GM06990 (cell line): ENCODE measurements at regions not wholly inside any gene's neighbourhood (a gene's known extent, or its start where the extent isn't known, plus 50 kb on each side); places are given as distances from the start of the nearest gene placed in this dataset.

Source experiments
- DNase-seq: peaks from one replicate; pipeline ENCODE4 v3.0.0-alpha.2; 2011; ENCODE audit not compliant: insufficient read length; ENCODE audit errors: extremely low read depth
- H3K27me3 ChIP-seq: replicated peaks from 2 replicates; pipeline ENCODE4 v1.6.0; 2011; ENCODE audit warnings: low read length; ENCODE audit not compliant: control insufficient read depth, insufficient read depth
- H3K36me3 ChIP-seq: 2 replicates; pipeline ENCODE4 v1.5.1; 2011; ENCODE audit warnings: low read length; ENCODE audit not compliant: control insufficient read depth, insufficient read depth
- H3K4me3 ChIP-seq: replicated peaks from 2 replicates; pipeline ENCODE4 v1.5.1; 2011; ENCODE audit warnings: low read depth, mild to moderate bottlenecking, control low read depth, low read length
- TF ChIP-seq, protein P1 (sequence below): IDR thresholded peaks from 2 replicates; pipeline ENCODE4 v1.5.1; 2011; ENCODE audit warnings: low read length, control low read depth, mild to moderate bottlenecking, inconsistent platforms; ENCODE audit not compliant: insufficient read depth, poor library complexity, severe bottlenecking

DNA sequence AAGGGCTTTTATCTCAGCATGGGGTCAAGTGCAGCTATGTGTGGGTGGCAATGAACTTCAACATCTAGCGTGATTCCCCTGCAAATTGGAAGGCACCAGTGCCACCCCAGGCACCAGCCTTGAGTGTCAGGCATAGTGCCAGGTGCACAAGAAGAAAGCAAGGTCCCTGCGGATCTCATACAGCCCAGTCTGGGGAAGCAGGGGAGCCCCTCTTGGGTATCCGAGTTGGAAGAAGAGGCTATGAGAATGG, 269.0 kb downstream of the RPS24 start:
- no peaks in the 10 kb centered on the region for H3K36me3 ChIP-seq
- TF ChIP-seq, protein P1, sequence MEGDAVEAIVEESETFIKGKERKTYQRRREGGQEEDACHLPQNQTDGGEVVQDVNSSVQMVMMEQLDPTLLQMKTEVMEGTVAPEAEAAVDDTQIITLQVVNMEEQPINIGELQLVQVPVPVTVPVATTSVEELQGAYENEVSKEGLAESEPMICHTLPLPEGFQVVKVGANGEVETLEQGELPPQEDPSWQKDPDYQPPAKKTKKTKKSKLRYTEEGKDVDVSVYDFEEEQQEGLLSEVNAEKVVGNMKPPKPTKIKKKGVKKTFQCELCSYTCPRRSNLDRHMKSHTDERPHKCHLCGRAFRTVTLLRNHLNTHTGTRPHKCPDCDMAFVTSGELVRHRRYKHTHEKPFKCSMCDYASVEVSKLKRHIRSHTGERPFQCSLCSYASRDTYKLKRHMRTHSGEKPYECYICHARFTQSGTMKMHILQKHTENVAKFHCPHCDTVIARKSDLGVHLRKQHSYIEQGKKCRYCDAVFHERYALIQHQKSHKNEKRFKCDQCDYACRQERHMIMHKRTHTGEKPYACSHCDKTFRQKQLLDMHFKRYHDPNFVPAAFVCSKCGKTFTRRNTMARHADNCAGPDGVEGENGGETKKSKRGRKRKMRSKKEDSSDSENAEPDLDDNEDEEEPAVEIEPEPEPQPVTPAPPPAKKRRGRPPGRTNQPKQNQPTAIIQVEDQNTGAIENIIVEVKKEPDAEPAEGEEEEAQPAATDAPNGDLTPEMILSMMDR, result no peak
- H3K27me3 ChIP-seq, result no peaks in the 10 kb centered on the region
- no peak for DNase-seq
- peak overlapping the region; percentile 73 for H3K4me3 ChIP-seq

DNA sequence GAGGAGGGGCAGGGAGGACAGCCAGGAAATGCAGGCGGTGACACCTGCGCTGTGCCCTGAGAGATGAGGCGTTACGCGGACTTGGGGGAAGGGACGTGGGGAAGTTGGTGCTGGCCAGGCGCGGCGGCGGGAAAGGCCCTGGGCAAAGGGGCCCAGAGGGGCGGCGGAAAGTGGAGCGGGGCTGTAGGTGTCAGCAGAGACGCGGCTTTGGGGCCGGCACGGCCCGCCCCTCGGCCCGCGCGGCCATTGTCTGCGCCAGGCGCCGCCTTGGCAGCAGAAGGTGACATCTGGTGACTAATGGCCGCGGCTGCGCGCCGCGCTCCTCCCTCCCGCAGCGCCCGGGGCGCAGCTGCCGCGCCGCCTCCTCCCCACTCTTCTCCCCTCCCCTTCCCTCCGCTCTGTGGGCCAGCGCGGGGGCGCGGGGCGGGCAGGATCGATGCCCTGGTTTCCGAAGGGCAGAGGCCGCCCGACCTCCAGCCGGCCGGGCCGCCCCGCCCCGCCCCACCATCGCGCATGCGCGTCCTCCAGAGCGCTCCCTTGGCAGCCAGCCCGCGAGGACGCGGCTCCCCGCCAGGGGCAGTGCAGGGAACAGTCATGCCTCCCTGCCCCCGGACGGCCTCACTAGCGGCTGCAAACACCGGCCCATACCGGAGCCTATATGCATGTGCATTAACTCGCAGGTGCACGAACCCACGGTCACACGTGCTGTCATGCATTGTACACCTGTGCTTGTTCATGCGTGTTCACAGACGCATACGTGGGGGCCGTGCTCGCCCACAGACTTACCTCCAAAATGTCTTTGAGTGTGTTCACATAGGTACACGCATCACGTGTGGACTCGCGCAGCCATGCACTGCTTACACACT, 269.6 kb downstream of the RPS24 start:
- peak; percentile 95 for DNase-seq
- Histone ChIP-seq H3K36me3 (no peaks in the 10 kb centered on the region), H3K4me3 (peak overlapping the region; percentile 73), H3K27me3 (no peaks in the 10 kb centered on the region)
- TF ChIP-seq, protein P1, result peak; percentile 71

GRCh38 chr10:78304091-78305045, 270.7 kb downstream of the RPS24 start:
- TF ChIP-seq, protein P1, result no peak
- H3K36me3 ChIP-seq, result no peaks in the 10 kb centered on the region
- no peak overlapping the region for H3K4me3 ChIP-seq

GRCh38 chr10:78305311-78305710, 271.6 kb downstream of the RPS24 start:
- Histone ChIP-seq H3K27me3 (no peaks in the 10 kb centered on the region), H3K4me3 (no peak overlapping the region), H3K36me3 (no peaks in the 10 kb centered on the region)
- DNase-seq, result no peak
- TF ChIP-seq, protein P1, result no peak

More at GRCh38 chr10:78304091-78305045, 270.7 kb downstream of the RPS24 start:
- H3K27me3 ChIP-seq, result no peaks in the 10 kb centered on the region
- DNase-seq, result no peak

DNA sequence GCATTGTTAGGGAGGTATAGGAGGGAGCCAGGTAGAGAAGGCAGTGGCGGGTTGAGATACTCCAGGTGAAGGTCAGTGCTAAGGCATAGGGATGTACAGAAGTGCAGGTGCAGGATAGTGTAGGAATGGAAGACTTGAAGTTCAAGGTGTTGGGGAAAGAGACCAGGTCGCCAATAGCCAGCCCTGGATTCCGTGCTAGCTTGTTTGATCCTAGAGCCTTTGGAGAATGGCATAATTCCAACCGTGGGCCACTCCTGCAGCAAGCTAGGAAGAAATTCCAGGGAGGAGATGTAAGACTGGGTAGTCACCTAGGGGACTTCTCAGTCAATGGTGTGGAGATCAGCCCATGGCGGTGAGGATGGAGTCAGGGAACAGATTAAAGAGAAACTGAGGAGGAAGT, 272.7 kb downstream of the RPS24 start:
- H3K27me3 ChIP-seq, result no peaks in the 10 kb centered on the region
- H3K36me3 ChIP-seq, result no peaks in the 10 kb centered on the region
- no peak for DNase-seq
- no peak overlapping the region for H3K4me3 ChIP-seq
- TF ChIP-seq, protein P1, result no peak
